IMR-90 (cell line): ENCODE measurements at regions not wholly inside any gene's neighbourhood (a gene's known extent, or its start where the extent isn't known, plus 50 kb on each side); places are given as distances from the start of the nearest gene placed in this dataset.
A peak's percentile ranks its signal among the peaks of the same experiment; 100 is the strongest.

Experiments used
- ATAC-seq: fragments of 200-7000 bp; cut with Tn5 transposase; 2 replicates; pipeline ENCODE4 v1.9.1; 2020; ENCODE audit warnings: low read depth, mild to moderate bottlenecking, moderate library complexity
- BruUV-seq: library from RNA; stranded (reverse); fragments of 400-500 nt; replicated peaks from 2 replicates; lab custom pipeline; 2021; lab: Mats Ljungman, UMichigan
- CTCF ChIA-PET: fragments of 300-600 bp; formaldehyde crosslinking; extraction: SDS; loops from one replicate; lab custom pipeline; 2021; ENCODE audit warnings: antibody characterized with exemption; lab: Yijun Ruan, JAX
- POLR2A ChIA-PET: fragments of 300-600 bp; sonication (Branson Sonifier 250); formaldehyde crosslinking; loops from one replicate; lab custom pipeline; 2022; ENCODE audit warnings: antibody characterized with exemption; ENCODE audit not compliant: unreplicated experiment; lab: Charles Lee
- DNase-seq: peaks from one replicate; pipeline ENCODE4 v3.0.0; 2013
- H2AFZ ChIP-seq: replicated peaks from 2 replicates; pipeline ENCODE3; 2013; ENCODE audit warnings: low read length, mild to moderate bottlenecking; ENCODE audit not compliant: poor library complexity
- H2AK5ac ChIP-seq: 2 replicates; pipeline ENCODE4 v1.6.1; 2013; ENCODE audit warnings: low read depth, low read length, inconsistent platforms
- H2AK9ac ChIP-seq: replicated peaks from 2 replicates; pipeline ENCODE3; 2013; ENCODE audit warnings: mild to moderate bottlenecking, low read depth, low read length, moderate library complexity; ENCODE audit not compliant: poor library complexity
- H2BK120ac ChIP-seq: 2 replicates; pipeline ENCODE4 v1.6.1; 2013; ENCODE audit warnings: low read depth, low read length, inconsistent platforms
- H2BK15ac ChIP-seq: 3 replicates; pipeline ENCODE4 v1.6.1; 2013; ENCODE audit warnings: low read depth, low read length, inconsistent platforms
- H2BK20ac ChIP-seq: 2 replicates; pipeline ENCODE4 v1.6.1; 2013; ENCODE audit warnings: low read depth, mild to moderate bottlenecking, inconsistent platforms, low read length, moderate library complexity
- H2BK5ac ChIP-seq: 2 replicates; pipeline ENCODE4 v1.6.1; 2013; ENCODE audit warnings: mild to moderate bottlenecking, low read depth, low read length, inconsistent platforms; ENCODE audit not compliant: poor library complexity, severe bottlenecking
- H3K14ac ChIP-seq: replicated peaks from 2 replicates; pipeline ENCODE4 v1.6.1; 2013; ENCODE audit warnings: low read depth, low read length, inconsistent platforms
- H3K18ac ChIP-seq: 2 replicates; pipeline ENCODE4 v1.6.1; 2013; ENCODE audit warnings: low read depth, low read length, control low read depth
- H3K23ac ChIP-seq: 2 replicates; pipeline ENCODE4 v1.6.1; 2013; ENCODE audit warnings: low read depth, low read length, inconsistent platforms
- H3K27ac ChIP-seq: 2 replicates; pipeline ENCODE4 v1.5.1; 2013; ENCODE audit warnings: mild to moderate bottlenecking, control low read depth, low read length; ENCODE audit not compliant: insufficient read depth
- H3K27me3 ChIP-seq: 2 replicates; pipeline ENCODE4 v1.6.1; 2013; ENCODE audit warnings: low read length; ENCODE audit not compliant: control insufficient read depth, insufficient read depth
- H3K36me3 ChIP-seq: 2 replicates; pipeline ENCODE4 v1.6.1; 2013; ENCODE audit warnings: low read length, mixed read lengths; ENCODE audit not compliant: control insufficient read depth, insufficient read depth
- H3K4ac ChIP-seq: 2 replicates; pipeline ENCODE4 v1.6.1; 2013; ENCODE audit warnings: low read depth, low read length, inconsistent platforms
- H3K4me1 ChIP-seq: 2 replicates; pipeline ENCODE4 v1.6.1; 2013; ENCODE audit warnings: low read length, mixed read lengths; ENCODE audit not compliant: control insufficient read depth, insufficient read depth
- H3K4me2 ChIP-seq: 2 replicates; pipeline ENCODE4 v1.6.1; 2013; ENCODE audit warnings: low read depth, mild to moderate bottlenecking, control low read depth, low read length, moderate library complexity
- H3K4me3 ChIP-seq: 2 replicates; pipeline ENCODE4 v1.5.1; 2013; ENCODE audit warnings: low read depth, mild to moderate bottlenecking, control low read depth, low read length, moderate library complexity; ENCODE audit not compliant: insufficient read depth
- H3K56ac ChIP-seq: 2 replicates; pipeline ENCODE4 v1.6.1; 2013; ENCODE audit warnings: low read length, inconsistent platforms; ENCODE audit not compliant: insufficient read depth; ENCODE audit errors: extremely low read depth
- H3K79me1 ChIP-seq, 2 experiments: 2 replicates each; pipeline ENCODE4 v1.6.1; 2013; ENCODE audit warnings: low read length in 2 of 2, inconsistent platforms in 1 of 2, low read depth in 1 of 2
- H3K9ac ChIP-seq: 2 replicates; pipeline ENCODE4 v1.6.1; 2013; ENCODE audit warnings: low read depth, low read length, control low read depth
- H3K9me1 ChIP-seq: 2 replicates; pipeline ENCODE4 v1.6.1; 2013; ENCODE audit warnings: low read length, inconsistent platforms; ENCODE audit not compliant: insufficient read depth
- H3K9me3 ChIP-seq: 2 replicates; pipeline ENCODE4 v1.6.1; 2013; ENCODE audit warnings: low read length; ENCODE audit not compliant: control insufficient read depth, insufficient read depth
- H4K20me1 ChIP-seq: 2 replicates; pipeline ENCODE4 v1.6.1; 2013; ENCODE audit warnings: low read length, inconsistent platforms; ENCODE audit not compliant: insufficient read depth
- H4K5ac ChIP-seq: 2 replicates; pipeline ENCODE4 v1.6.1; 2013; ENCODE audit warnings: mild to moderate bottlenecking, low read depth, low read length, control low read depth
- H4K8ac ChIP-seq, 2 experiments: 2 replicates each; pipeline ENCODE4 v1.6.1; 2013; ENCODE audit warnings: low read depth in 2 of 2, low read length in 2 of 2, control low read depth in 1 of 2, inconsistent platforms in 1 of 2
- H4K91ac ChIP-seq: 2 replicates; pipeline ENCODE4 v1.6.1; 2013; ENCODE audit warnings: low read depth, low read length, inconsistent platforms; ENCODE audit not compliant: insufficient read depth
- CEBPB ChIP-seq: IDR thresholded peaks from 2 replicates; pipeline ENCODE4 v1.6.1; 2012; ENCODE audit warnings: low read depth, low read length, improper control_type of control experiment
- CTCF ChIP-seq: conservative IDR thresholded peaks from 2 replicates; pipeline ENCODE4 v1.5.1; 2012; ENCODE audit warnings: mild to moderate bottlenecking, low read depth, low read length, improper control_type of control experiment
- ELK1 ChIP-seq: fragments of 150-350 bp; IDR thresholded peaks from 2 replicates; pipeline ENCODE4 v1.6.1; 2016; ENCODE audit warnings: low read depth, mild to moderate bottlenecking, low read length, moderate library complexity, borderline replicate concordance
- MAFK ChIP-seq: IDR thresholded peaks from 2 replicates; pipeline ENCODE4 v1.6.1; 2012; ENCODE audit warnings: low read depth, low read length, improper control_type of control experiment
- MAZ ChIP-seq: IDR thresholded peaks from 2 replicates; pipeline ENCODE4 v1.6.1; 2012; ENCODE audit warnings: low read depth, mild to moderate bottlenecking, low read length, improper control_type of control experiment, moderate library complexity, borderline replicate concordance
- RAD21 ChIP-seq: IDR thresholded peaks from 2 replicates; pipeline ENCODE4 v1.6.1; 2012; ENCODE audit warnings: low read length, improper control_type of control experiment
- SMC3 ChIP-seq: fragments of 150-350 bp; IDR thresholded peaks from 2 replicates; pipeline ENCODE4 v1.6.1; 2016; ENCODE audit warnings: low read depth, mild to moderate bottlenecking, antibody characterized with exemption, low read length, moderate library complexity
- WGBS, 2 experiments: methylation state at CpG; one replicate each; pipeline versions ENCODE4 v1.1.5 to v1.1.7; 2013; ENCODE audit warnings: missing lambda C conversion rate in 2 of 2; ENCODE audit not compliant: insufficient read length in 1 of 2; ENCODE audit errors: extremely low coverage in 2 of 2; 5-methylcytosine and 5-hydroxymethylcytosine counted together
- dilution Hi-C: fragments of 300-500 bp; cut with HindIII; formaldehyde crosslinking; loops from one replicate; pipeline ENCODE4 v1.14.3; 2018; ENCODE audit warnings: low sequenced_read_pairs; ENCODE audit not compliant: unreplicated experiment
- in situ Hi-C: fragments of 300-500 bp; cut with MboI; formaldehyde crosslinking; loops from 3 replicates; pipeline ENCODE4 v1.14.3; 2019; ENCODE audit warnings: low sequenced_read_pairs, inconsistent platforms, mixed read lengths
- intact Hi-C: fragments of 100-400 bp; cut with micrococcal nuclease; formaldehyde crosslinking; loops from 2 replicates; pipeline ENCODE4 v1.10.0; 2022

- no peaks in the 10 kb centered on the region for H3K79me1 ChIP-seq
- no peaks in the 10 kb centered on the region for H3K9me1 ChIP-seq
- H3K23ac ChIP-seq = no peak overlapping the region
- no CpG with 5 or more reads among the region's 2 CpGs for WGBS, 2 experiments
- H4K8ac ChIP-seq = no peak overlapping the region
- no peak overlapping the region for H3K56ac ChIP-seq
- in situ Hi-C loops = no loop called here
- H3K4me2 ChIP-seq = no peak overlapping the region
- H3K9me3 ChIP-seq = no peaks in the 10 kb centered on the region
- no peak overlapping the region for H2BK5ac ChIP-seq
- ATAC-seq (0 out of 2 replicates have a peak, but pooled peaks have one; percentile 44), DNase-seq (no peak)
- no peak overlapping the region for H3K9ac ChIP-seq
- BruUV-seq = no TSS peak
- H2AFZ ChIP-seq = no peak overlapping the region
- dilution Hi-C loops = no loop called here
- H3K4ac ChIP-seq = no peak overlapping the region
- H4K5ac ChIP-seq = no peak overlapping the region
- H4K91ac ChIP-seq = no peak overlapping the region
- no peak overlapping the region for H3K18ac ChIP-seq
- TF ChIP-seq CTCF = no peak
- no peak for TF ChIP-seq ELK1
- no peak for TF ChIP-seq MAZ
- no peak for TF ChIP-seq SMC3
- no peak for TF ChIP-seq MAFK
- 0 out of 2 replicates have a peak, but pooled peaks have one; percentile 3 for TF ChIP-seq CEBPB
- TF ChIP-seq RAD21 = no peak
- no peaks in the 10 kb centered on the region for H3K36me3 ChIP-seq
- CTCF ChIA-PET = interaction anchor here (0.5 kb wide), 1 partner anchor 22 kb away, joined by 3 read pairs; no protein-coding TSS in a partner anchor
- POLR2A ChIA-PET = no interaction called here
- no peaks in the 10 kb centered on the region for H4K20me1 ChIP-seq
- H3K4me3 ChIP-seq = no peak overlapping the region
- H3K14ac ChIP-seq = no peak overlapping the region
- no peak overlapping the region for H2AK9ac ChIP-seq
- H2BK120ac ChIP-seq = no peak overlapping the region
- H2BK20ac ChIP-seq = no peak overlapping the region
- H3K4me1 ChIP-seq = no peaks in the 10 kb centered on the region
- no peaks in the 10 kb centered on the region for H3K27me3 ChIP-seq
- intact Hi-C loops = no loop called here
- no peak overlapping the region for H2AK5ac ChIP-seq
- no peak overlapping the region for H3K27ac ChIP-seq
- no peak overlapping the region for H2BK15ac ChIP-seq
These were observed 818.5 kb downstream of the TBL1XR1 start for GRCh38 chr3:176378789-176379188.
